ENCODE measurements at regions not wholly inside any gene's neighbourhood (a gene's known extent, or its start where the extent isn't known, plus 50 kb on each side); places are given as distances from the start of the nearest gene placed in this dataset.
"Not testable (repeated sequence)": the region's sequence is repeated elsewhere in the genome, so short reads cannot be mapped to it uniquely, and the experiment has no call there.

- in situ Hi-C loops (cut with MboI; ENCODE audit: low sequenced_read_pairs) = no loop called here
Observed at GRCh38 chr12:127494961-127495915, 771.7 kb upstream of the TMEM132C start.

GRCh38 chr12:127496255-127496654 lies 770.7 kb upstream of the TMEM132C start:
- in situ Hi-C loops (cut with MboI; ENCODE audit: low sequenced_read_pairs) = no loop called here

- in situ Hi-C loops (cut with MboI; ENCODE audit: low sequenced_read_pairs) = no loop called here
Observed at GRCh38 chr12:127500512-127501035, 766.4 kb upstream of the TMEM132C start.

- in situ Hi-C loops (cut with MboI; ENCODE audit: low sequenced_read_pairs) = no loop called here
Observed at GRCh38 chr12:127501916-127502315, 765.1 kb upstream of the TMEM132C start.

- in situ Hi-C loops (cut with MboI; ENCODE audit: low sequenced_read_pairs) = no loop called here
Observed at GRCh38 chr12:127503246-127503645, 763.7 kb upstream of the TMEM132C start.

- in situ Hi-C loops (cut with MboI; ENCODE audit: low sequenced_read_pairs) = not testable (repeated sequence)
Observed at GRCh38 chr12:127503996-127504395, 763.0 kb upstream of the TMEM132C start.

- in situ Hi-C loops (cut with MboI; ENCODE audit: low sequenced_read_pairs) = no loop called here
Observed at GRCh38 chr12:127504874-127505273, 762.1 kb upstream of the TMEM132C start.

- in situ Hi-C loops (cut with MboI; ENCODE audit: low sequenced_read_pairs) = no loop called here
Observed at GRCh38 chr12:127507341-127507740, 759.6 kb upstream of the TMEM132C start.

GRCh38 chr12:127509066-127509778 lies 757.7 kb upstream of the TMEM132C start:
- in situ Hi-C loops (cut with MboI; ENCODE audit: low sequenced_read_pairs) = no loop called here

- in situ Hi-C loops (cut with MboI; ENCODE audit: low sequenced_read_pairs) = no loop called here
Observed at GRCh38 chr12:127515941-127516340, 751.0 kb upstream of the TMEM132C start.

- in situ Hi-C loops (cut with MboI; ENCODE audit: low sequenced_read_pairs) = no loop called here
Observed at GRCh38 chr12:127516467-127516866, 750.5 kb upstream of the TMEM132C start.

- in situ Hi-C loops (cut with MboI; ENCODE audit: low sequenced_read_pairs) = no loop called here
Observed at GRCh38 chr12:127519779-127520178, 747.2 kb upstream of the TMEM132C start.

GRCh38 chr12:127526925-127527324 lies 740.0 kb upstream of the TMEM132C start:
- in situ Hi-C loops (cut with MboI; ENCODE audit: low sequenced_read_pairs) = no loop called here

- in situ Hi-C loops (cut with MboI; ENCODE audit: low sequenced_read_pairs) = no loop called here
Observed at GRCh38 chr12:127528551-127528950, 738.4 kb upstream of the TMEM132C start.

GRCh38 chr12:127531542-127531941 lies 735.4 kb upstream of the TMEM132C start:
- in situ Hi-C loops (cut with MboI; ENCODE audit: low sequenced_read_pairs) = no loop called here

GRCh38 chr12:127533353-127533752 lies 733.6 kb upstream of the TMEM132C start:
- in situ Hi-C loops (cut with MboI; ENCODE audit: low sequenced_read_pairs) = no loop called here

- in situ Hi-C loops (cut with MboI; ENCODE audit: low sequenced_read_pairs) = no loop called here
Observed at GRCh38 chr12:127536833-127537428, 730.0 kb upstream of the TMEM132C start.

- in situ Hi-C loops (cut with MboI; ENCODE audit: low sequenced_read_pairs) = no loop called here
Observed at GRCh38 chr12:127538316-127538715, 728.7 kb upstream of the TMEM132C start.

GRCh38 chr12:127539226-127539858 lies 727.6 kb upstream of the TMEM132C start:
- in situ Hi-C loops (cut with MboI; ENCODE audit: low sequenced_read_pairs) = no loop called here

GRCh38 chr12:127542391-127542790 lies 724.6 kb upstream of the TMEM132C start:
- in situ Hi-C loops (cut with MboI; ENCODE audit: low sequenced_read_pairs) = no loop called here

GRCh38 chr12:127542931-127543330 lies 724.0 kb upstream of the TMEM132C start:
- in situ Hi-C loops (cut with MboI; ENCODE audit: low sequenced_read_pairs) = no loop called here

Measured in HL-60/S4 (cell line).